H1 (cell line): ENCODE measurements at regions not wholly inside any gene's neighbourhood (a gene's known extent, or its start where the extent isn't known, plus 50 kb on each side); places are given as distances from the start of the nearest gene placed in this dataset.

Source experiments
- CTCF ChIA-PET: fragments of 300-600 bp; sonication (Branson Sonifier 250); formaldehyde crosslinking; loops from one replicate; lab custom pipeline; 2021; ENCODE audit not compliant: partially characterized antibody; lab: Charles Lee
- POLR2A ChIA-PET: fragments of 300-600 bp; sonication (Branson Sonifier 250); formaldehyde crosslinking; loops from one replicate; lab custom pipeline; 2021; ENCODE audit warnings: inconsistent platforms; ENCODE audit not compliant: partially characterized antibody; lab: Charles Lee
- DNase-seq, 2 experiments: peaks; one replicate each; pipeline versions ENCODE4 v3.0.0 to v3.0.0-alpha.2; 2010 to 2022; ENCODE audit warnings: low spot score in 2 of 2, low read depth in 1 of 2, mixed read lengths in 1 of 2
- FAIRE-seq: peaks from 2 replicates; lab custom pipeline; 2011; peaks lifted over from hg19 to GRCh38; lab: Jason Lieb, UNC
- H2AFZ ChIP-seq: 2 replicates; pipeline ENCODE4 v1.8.1; 2012; ENCODE audit warnings: low read length, inconsistent platforms
- H2AK5ac ChIP-seq: 2 replicates; pipeline ENCODE4 v1.6.1; 2013; ENCODE audit warnings: low read depth, low read length
- H2BK120ac ChIP-seq: replicated peaks from 2 replicates; pipeline ENCODE3; 2013; ENCODE audit warnings: low read depth, low read length, inconsistent platforms
- H2BK12ac ChIP-seq: 2 replicates; pipeline ENCODE4 v1.6.1; 2013; ENCODE audit warnings: low read depth, low read length
- H2BK15ac ChIP-seq: 2 replicates; pipeline ENCODE4 v1.6.1; 2013; ENCODE audit warnings: low read length
- H2BK20ac ChIP-seq: 2 replicates; pipeline ENCODE4 v1.6.1; 2013; ENCODE audit warnings: low read length
- H2BK5ac ChIP-seq: 2 replicates; pipeline ENCODE4 v1.6.1; 2013; ENCODE audit warnings: low read depth, low read length
- H3K14ac ChIP-seq: 2 replicates; pipeline ENCODE4 v1.6.1; 2013; ENCODE audit warnings: inconsistent platforms; ENCODE audit not compliant: insufficient read length
- H3K18ac ChIP-seq: 2 replicates; pipeline ENCODE4 v1.6.1; 2013; ENCODE audit warnings: low read length; ENCODE audit errors: extremely low read depth
- H3K23ac ChIP-seq: 2 replicates; pipeline ENCODE4 v1.6.1; 2013; ENCODE audit warnings: inconsistent platforms; ENCODE audit not compliant: insufficient read length
- H3K23me2 ChIP-seq: 2 replicates; pipeline ENCODE4 v1.6.1; 2013; ENCODE audit warnings: low read depth, low read length
- H3K27ac ChIP-seq: 2 replicates; pipeline ENCODE4 v1.6.1; 2011; ENCODE audit warnings: low read depth, low read length, inconsistent platforms
- H3K27me3 ChIP-seq, 4 experiments: replicated peaks in 1 of 4; 1 replicate in 1 of 4; 2 replicates in 3 of 4; pipeline versions ENCODE4 v1.6.1 to v1.8.1; 2011 to 2013; ENCODE audit warnings: low read length in 3 of 4, mild to moderate bottlenecking in 3 of 4, inconsistent platforms in 2 of 4, mixed read lengths in 2 of 4, moderate library complexity in 1 of 4; ENCODE audit not compliant: control insufficient read depth in 3 of 4, insufficient read depth in 3 of 4; ENCODE audit errors: extremely low read depth in 1 of 4
- H3K36me3 ChIP-seq, 4 experiments: 2 replicates each; pipeline versions ENCODE4 v1.6.1 to v1.8.1; 2011 to 2013; ENCODE audit warnings: mild to moderate bottlenecking in 4 of 4, low read length in 3 of 4, moderate library complexity in 2 of 4, control low read depth in 1 of 4, inconsistent platforms in 1 of 4; ENCODE audit not compliant: insufficient read depth in 4 of 4, control insufficient read depth in 2 of 4
- H3K4ac ChIP-seq: replicated peaks from 2 replicates; pipeline ENCODE3; 2013; ENCODE audit warnings: low read length, low read depth, mixed read lengths, inconsistent platforms; ENCODE audit not compliant: insufficient read length
- H3K4me1 ChIP-seq, 4 experiments: replicated peaks in 1 of 4; 1 replicate in 1 of 4; 2 replicates in 3 of 4; pipeline versions ENCODE4 v1.6.1 to v1.8.1; 2011 to 2013; ENCODE audit warnings: low read length in 3 of 4, inconsistent platforms in 2 of 4, mixed read lengths in 1 of 4; ENCODE audit not compliant: insufficient read depth in 4 of 4, control insufficient read depth in 3 of 4
- H3K4me2 ChIP-seq, 2 experiments: 2 replicates each; pipeline versions ENCODE4 v1.6.1 to v1.8.1; 2011 to 2013; ENCODE audit warnings: low read depth in 2 of 2, low read length in 2 of 2, control low read depth in 1 of 2, inconsistent platforms in 1 of 2, mild to moderate bottlenecking in 1 of 2; ENCODE audit not compliant: insufficient read depth in 1 of 2
- H3K4me3 ChIP-seq, 4 experiments: fragments of 200-600, 300-600 bp in 1 of 4; sonication (generic), shearing (Covaris generic), sonication (Bioruptor Twin) in 1 of 4; 2 replicates each; pipeline versions ENCODE4 v1.5.1 to v1.8.1; 2011 to 2016; ENCODE audit warnings: low read length in 4 of 4, low read depth in 3 of 4, control low read depth in 2 of 4, inconsistent platforms in 2 of 4, mild to moderate bottlenecking in 2 of 4, mixed read lengths in 1 of 4, moderate library complexity in 1 of 4; ENCODE audit not compliant: insufficient read depth in 2 of 4; ENCODE audit errors: extremely low read depth in 1 of 4
- H3K56ac ChIP-seq: replicated peaks from 2 replicates; pipeline ENCODE3; 2013; ENCODE audit warnings: low read depth, mild to moderate bottlenecking, mixed read lengths, low read length, inconsistent platforms; ENCODE audit not compliant: insufficient read length
- H3K79me1 ChIP-seq: 2 replicates; pipeline ENCODE4 v1.6.1; 2013; ENCODE audit warnings: low read depth, low read length, control low read depth
- H3K79me2 ChIP-seq, 2 experiments: 2 replicates each; pipeline versions ENCODE4 v1.6.1 to v1.8.1; 2012 to 2013; ENCODE audit warnings: low read length in 2 of 2, mild to moderate bottlenecking in 2 of 2, inconsistent platforms in 1 of 2; ENCODE audit not compliant: insufficient read depth in 2 of 2, control insufficient read depth in 1 of 2
- H3K9ac ChIP-seq, 4 experiments: replicated peaks in 1 of 4; 1 replicate in 1 of 4; 2 replicates in 3 of 4; pipeline versions ENCODE4 v1.6.1 to v1.8.1; 2011 to 2013; ENCODE audit warnings: low read depth in 3 of 4, low read length in 3 of 4, control low read depth in 2 of 4, mild to moderate bottlenecking in 2 of 4, moderate library complexity in 2 of 4, inconsistent platforms in 1 of 4; ENCODE audit errors: extremely low read depth in 1 of 4
- H3K9me3 ChIP-seq, 2 experiments: 2 replicates each; pipeline versions ENCODE4 v1.6.1 to v1.8.1; 2012 to 2013; ENCODE audit warnings: mild to moderate bottlenecking in 2 of 2, moderate library complexity in 2 of 2, control low read depth in 1 of 2, inconsistent platforms in 1 of 2, low read depth in 1 of 2, low read length in 1 of 2, mixed read lengths in 1 of 2; ENCODE audit not compliant: insufficient read depth in 2 of 2
- H4K20me1 ChIP-seq, 2 experiments: replicated peaks in 1 of 2; 2 replicates each; pipeline versions ENCODE3 to v1.8.1; 2011 to 2013; ENCODE audit warnings: inconsistent platforms in 2 of 2, low read length in 2 of 2, mild to moderate bottlenecking in 1 of 2; ENCODE audit not compliant: insufficient read depth in 2 of 2, control insufficient read depth in 1 of 2
- H4K5ac ChIP-seq: 2 replicates; pipeline ENCODE4 v1.6.1; 2013; ENCODE audit warnings: low read length, low read depth, mixed read lengths, inconsistent platforms; ENCODE audit not compliant: insufficient read length
- H4K8ac ChIP-seq: 2 replicates; pipeline ENCODE4 v1.8.0; 2013; ENCODE audit warnings: mild to moderate bottlenecking, moderate library complexity, low read length, inconsistent platforms; ENCODE audit not compliant: insufficient read depth; ENCODE audit errors: extremely low read depth
- H4K91ac ChIP-seq: replicated peaks from 2 replicates; pipeline ENCODE3; 2013; ENCODE audit warnings: low read length, mixed read lengths, inconsistent platforms; ENCODE audit not compliant: insufficient read length
- BCL11A ChIP-seq, 2 experiments: IDR thresholded peaks; one replicate each; pipeline ENCODE4 v1.6.1; 2011; ENCODE audit warnings: low read depth in 2 of 2, low read length in 2 of 2, mild to moderate bottlenecking in 2 of 2
- NRF1 ChIP-seq: IDR thresholded peaks from 2 replicates; pipeline ENCODE4 v1.6.1; 2011; ENCODE audit warnings: mild to moderate bottlenecking, low read depth, low read length, improper control_type of control experiment
- RXRA ChIP-seq: IDR thresholded peaks from 2 replicates; pipeline ENCODE4 v1.6.1; 2011; ENCODE audit warnings: low read depth, mild to moderate bottlenecking, low read length, moderate library complexity; ENCODE audit not compliant: insufficient read depth

DNA sequence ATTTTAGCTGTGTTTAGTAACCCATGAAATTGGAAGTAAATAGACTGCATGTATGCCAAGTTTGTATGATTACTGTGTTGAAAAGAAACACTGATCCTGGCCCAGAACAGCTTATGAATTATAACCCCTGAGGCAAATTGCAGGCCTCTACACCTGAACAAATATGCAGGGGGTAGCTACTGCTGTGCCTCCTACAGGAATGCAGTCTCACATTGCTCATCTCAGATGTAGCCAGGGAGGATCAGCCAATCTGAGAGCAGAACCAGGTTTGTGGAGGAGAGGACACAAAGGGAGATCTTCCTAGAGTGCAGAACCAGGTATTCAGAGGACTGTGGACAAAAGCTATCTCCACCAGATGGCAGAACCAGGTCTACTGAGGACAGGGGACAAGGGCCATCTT, 442.2 kb upstream of the DDI1 start:
- Histone ChIP-seq H4K5ac (no peak overlapping the region), H3K9me3 (no peaks in the 10 kb centered on the region), H3K79me2 (no peaks in the 10 kb centered on the region), H4K8ac (no peak overlapping the region; the same call in 1 of the 2 replicates), H2BK20ac (no peak overlapping the region), H2BK120ac (no peak overlapping the region), H4K91ac (no peak overlapping the region), H3K36me3 (no peaks in the 10 kb centered on the region), H3K27me3 (no peaks in the 10 kb centered on the region), H3K9ac (no peak overlapping the region), H3K56ac (no peak overlapping the region), H3K4ac (no peak overlapping the region), H3K23ac (no peak overlapping the region), H3K18ac (no peak overlapping the region), H2AK5ac (no peak overlapping the region), H2BK5ac (no peak overlapping the region), H3K14ac (no peak overlapping the region), H4K20me1 (no peaks in the 10 kb centered on the region), H3K4me1 (no peaks in the 10 kb centered on the region), H3K4me2 (no peak overlapping the region), H2BK15ac (no peak overlapping the region), H2AFZ (no peak overlapping the region), H2BK12ac (no peak overlapping the region), H3K79me1 (no peaks in the 10 kb centered on the region), H3K4me3 (no peak overlapping the region), H3K27ac (no peak overlapping the region), H3K23me2 (no peaks in the 10 kb centered on the region)
- CTCF ChIA-PET: interaction anchor here (0.6 to 1.4 kb wide), 7 partner anchors 8 to 627 kb away, joined by 3 to 5 read pairs (median 3); no protein-coding TSS in a partner anchor
- DNase-seq (no peak), FAIRE-seq (no peak)
- no peak for TF ChIP-seq NRF1
- no peak for TF ChIP-seq BCL11A (IDR thresholded peaks at IDR 0.05; ENCODE audit: low read depth in 2 of 2, low read length in 2 of 2)
- TF ChIP-seq RXRA: no peak
- POLR2A ChIA-PET: no interaction called here
